Activated B cell treated with CpG ODN at 0.5 μM for 24 hours (primary cell): ENCODE measurements at regions not wholly inside any gene's neighbourhood (a gene's known extent, or its start where the extent isn't known, plus 50 kb on each side); places are given as distances from the start of the nearest gene placed in this dataset.
"Not testable (repeated sequence)": the region's sequence is repeated elsewhere in the genome, so short reads cannot be mapped to it uniquely, and the experiment has no call there.

Experiments used
- ATAC-seq: fragments of 200-7000 bp; cut with Tn5 transposase; one replicate; pipeline ENCODE4 v1.10.0; 2021; ENCODE audit warnings: low read depth, mild to moderate bottlenecking, moderate library complexity
- CTCF ChIA-PET: fragments of 350-600 bp; sonication (Branson Sonifier 250); formaldehyde crosslinking; loops from one replicate; lab custom pipeline; 2021; ENCODE audit warnings: antibody characterized with exemption; lab: Charles Lee
- POLR2A ChIA-PET: fragments of 350-600 bp; sonication (Branson Sonifier 250); formaldehyde crosslinking; loops from one replicate; lab custom pipeline; 2021; ENCODE audit warnings: antibody characterized with exemption; lab: Charles Lee
- DNase-seq: peaks from one replicate; pipeline ENCODE4 v3.0.0; 2022
- H3K27ac Mint-ChIP-seq: one replicate; pipeline ENCODE4 v1.8.0; 2020; ENCODE audit warnings: mixed read lengths
- H3K27me3 Mint-ChIP-seq: one replicate; pipeline ENCODE4 v1.8.0; 2021; ENCODE audit warnings: mixed read lengths
- H3K36me3 Mint-ChIP-seq: one replicate; pipeline ENCODE4 v1.8.0; 2021; ENCODE audit warnings: low read depth, mixed read lengths
- H3K4me1 Mint-ChIP-seq: one replicate; pipeline ENCODE4 v1.8.0; 2021; ENCODE audit warnings: mixed read lengths
- H3K4me3 Mint-ChIP-seq: one replicate; pipeline ENCODE4 v1.8.0; 2020; ENCODE audit warnings: mild to moderate bottlenecking, mixed read lengths
- H3K9me3 Mint-ChIP-seq: one replicate; pipeline ENCODE4 v1.8.0; 2020; ENCODE audit warnings: mixed read lengths
- intact Hi-C: fragments of 100-400 bp; cut with micrococcal nuclease; formaldehyde crosslinking; loops from one replicate; pipeline ENCODE4 v1.15.1; 2024
- TF ChIP-seq, protein P1 (sequence below): fragments of 200-600 bp; IDR thresholded peaks from one replicate; pipeline ENCODE4 v1.8.0; 2022; ENCODE audit warnings: antibody characterized with exemption, mild to moderate bottlenecking

DNA sequence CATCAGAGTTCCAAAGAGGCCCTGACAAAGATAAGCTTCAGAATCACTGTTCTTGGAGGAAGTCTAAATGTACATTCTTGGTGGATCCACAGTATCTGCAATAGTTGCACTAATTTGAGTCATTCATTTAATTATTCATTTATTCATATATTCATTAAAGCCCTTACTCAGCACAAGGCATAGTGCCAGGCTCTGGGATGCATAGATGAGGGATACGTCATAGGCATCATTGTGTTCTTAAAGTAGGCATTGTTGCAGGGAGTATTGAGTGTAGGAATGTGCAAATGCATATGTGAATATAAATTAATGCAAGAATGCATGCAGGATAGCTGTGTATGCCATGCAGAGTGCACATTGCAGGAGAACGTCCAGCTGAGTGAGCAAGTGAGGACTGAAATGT, 100.7 kb downstream of the DRD1 start:
- no peaks in the 10 kb centered on the region for H3K4me1 Mint-ChIP-seq
- no peak for ATAC-seq
- intact Hi-C loops = no loop called here
- H3K27me3 Mint-ChIP-seq = no peaks in the 10 kb centered on the region
- CTCF ChIA-PET = no interaction called here
- H3K36me3 Mint-ChIP-seq = no peaks in the 10 kb centered on the region
- H3K27ac Mint-ChIP-seq = no peak overlapping the region
- H3K9me3 Mint-ChIP-seq = no peaks in the 10 kb centered on the region
- H3K4me3 Mint-ChIP-seq = no peak overlapping the region
- TF ChIP-seq, protein P1, sequence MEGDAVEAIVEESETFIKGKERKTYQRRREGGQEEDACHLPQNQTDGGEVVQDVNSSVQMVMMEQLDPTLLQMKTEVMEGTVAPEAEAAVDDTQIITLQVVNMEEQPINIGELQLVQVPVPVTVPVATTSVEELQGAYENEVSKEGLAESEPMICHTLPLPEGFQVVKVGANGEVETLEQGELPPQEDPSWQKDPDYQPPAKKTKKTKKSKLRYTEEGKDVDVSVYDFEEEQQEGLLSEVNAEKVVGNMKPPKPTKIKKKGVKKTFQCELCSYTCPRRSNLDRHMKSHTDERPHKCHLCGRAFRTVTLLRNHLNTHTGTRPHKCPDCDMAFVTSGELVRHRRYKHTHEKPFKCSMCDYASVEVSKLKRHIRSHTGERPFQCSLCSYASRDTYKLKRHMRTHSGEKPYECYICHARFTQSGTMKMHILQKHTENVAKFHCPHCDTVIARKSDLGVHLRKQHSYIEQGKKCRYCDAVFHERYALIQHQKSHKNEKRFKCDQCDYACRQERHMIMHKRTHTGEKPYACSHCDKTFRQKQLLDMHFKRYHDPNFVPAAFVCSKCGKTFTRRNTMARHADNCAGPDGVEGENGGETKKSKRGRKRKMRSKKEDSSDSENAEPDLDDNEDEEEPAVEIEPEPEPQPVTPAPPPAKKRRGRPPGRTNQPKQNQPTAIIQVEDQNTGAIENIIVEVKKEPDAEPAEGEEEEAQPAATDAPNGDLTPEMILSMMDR = no peak
- no peak for DNase-seq
- POLR2A ChIA-PET = no interaction called here

DNA sequence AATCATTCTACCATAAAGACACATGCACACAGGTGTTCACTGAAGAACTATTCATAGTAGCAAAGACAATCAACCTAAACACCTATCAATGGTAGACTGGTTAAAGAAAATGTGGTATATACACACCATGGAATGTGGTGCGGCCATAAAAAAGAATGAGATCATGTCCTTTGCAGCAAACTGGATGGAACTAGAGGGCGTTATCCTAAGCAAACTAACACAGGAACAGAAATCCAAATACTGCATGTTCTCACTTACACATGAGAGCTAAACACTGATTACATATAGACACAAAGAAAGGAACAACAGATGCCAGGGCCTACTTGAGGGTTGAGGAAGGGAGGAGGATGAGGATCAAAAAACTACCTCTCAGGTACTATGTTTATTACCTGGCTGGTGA, 103.8 kb downstream of the DRD1 start:
- intact Hi-C loops = no loop called here
- no peaks in the 10 kb centered on the region for H3K4me1 Mint-ChIP-seq
- H3K27ac Mint-ChIP-seq = no peak overlapping the region
- POLR2A ChIA-PET = no interaction called here
- H3K27me3 Mint-ChIP-seq = peaks cover 2% of the 10 kb centered on the region
- CTCF ChIA-PET = no interaction called here
- no peak overlapping the region for H3K4me3 Mint-ChIP-seq
- DNase-seq (no peak), ATAC-seq (no peak)
- TF ChIP-seq, protein P1 = no peak
- no peaks in the 10 kb centered on the region for H3K36me3 Mint-ChIP-seq
- no peaks in the 10 kb centered on the region for H3K9me3 Mint-ChIP-seq

DNA sequence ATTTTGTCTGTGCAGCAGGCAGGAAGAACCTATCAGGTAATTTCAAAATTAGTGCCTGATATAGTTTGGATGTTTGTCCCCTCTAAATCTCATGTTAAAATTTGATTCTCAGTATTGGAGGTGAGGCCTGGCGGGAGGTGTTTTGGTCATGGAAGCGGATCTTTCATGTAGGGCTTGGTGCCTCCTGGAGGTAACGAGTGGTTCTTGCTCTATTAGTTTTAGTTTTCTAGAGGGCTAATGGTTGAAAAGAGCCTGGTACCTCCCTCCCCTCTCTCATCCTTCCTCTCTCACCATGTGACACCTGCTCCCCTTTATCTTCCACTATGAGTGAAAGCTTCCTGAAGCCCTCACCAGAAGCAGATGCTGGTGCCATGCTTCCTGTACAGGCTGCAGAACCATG, 106.3 kb downstream of the DRD1 start:
- DNase-seq (no peak), ATAC-seq (no peak)
- peaks cover 2% of the 10 kb centered on the region for H3K9me3 Mint-ChIP-seq
- ChIA-PET CTCF (no interaction called here), POLR2A (no interaction called here)
- TF ChIP-seq, protein P1 = no peak
- H3K4me1 Mint-ChIP-seq = no peaks in the 10 kb centered on the region
- no peaks in the 10 kb centered on the region for H3K36me3 Mint-ChIP-seq
- no peak overlapping the region for H3K4me3 Mint-ChIP-seq
- peaks cover 2% of the 10 kb centered on the region for H3K27me3 Mint-ChIP-seq
- intact Hi-C loops = no loop called here
- no peak overlapping the region for H3K27ac Mint-ChIP-seq

DNA sequence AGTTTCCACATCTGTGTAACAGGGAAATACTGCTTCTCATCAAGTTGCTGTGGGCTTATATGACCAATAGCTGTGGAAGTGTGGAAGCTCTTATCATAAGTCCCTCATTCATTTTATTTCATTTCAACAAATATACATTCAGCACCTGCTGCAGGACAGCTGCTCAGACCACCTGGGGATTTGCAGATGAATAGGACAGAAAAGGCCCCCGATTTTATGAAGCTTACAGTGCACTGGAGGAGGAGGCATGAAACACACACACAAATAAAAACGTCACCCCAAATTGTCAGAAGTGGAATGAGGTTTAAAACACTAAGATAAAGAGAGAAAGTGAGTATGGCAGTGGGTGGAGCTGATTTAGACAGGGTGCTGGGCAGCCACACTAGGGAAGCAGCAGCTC, 107.2 kb downstream of the DRD1 start:
- Mint-ChIP-seq H3K4me3 (no peak overlapping the region), H3K36me3 (no peaks in the 10 kb centered on the region), H3K4me1 (no peaks in the 10 kb centered on the region), H3K27ac (no peak overlapping the region), H3K27me3 (peaks cover 2% of the 10 kb centered on the region), H3K9me3 (peaks cover 2% of the 10 kb centered on the region)
- TF ChIP-seq, protein P1 = no peak
- ChIA-PET POLR2A (no interaction called here), CTCF (no interaction called here)
- intact Hi-C loops = no loop called here
- DNase-seq (no peak), ATAC-seq (no peak)

DNA sequence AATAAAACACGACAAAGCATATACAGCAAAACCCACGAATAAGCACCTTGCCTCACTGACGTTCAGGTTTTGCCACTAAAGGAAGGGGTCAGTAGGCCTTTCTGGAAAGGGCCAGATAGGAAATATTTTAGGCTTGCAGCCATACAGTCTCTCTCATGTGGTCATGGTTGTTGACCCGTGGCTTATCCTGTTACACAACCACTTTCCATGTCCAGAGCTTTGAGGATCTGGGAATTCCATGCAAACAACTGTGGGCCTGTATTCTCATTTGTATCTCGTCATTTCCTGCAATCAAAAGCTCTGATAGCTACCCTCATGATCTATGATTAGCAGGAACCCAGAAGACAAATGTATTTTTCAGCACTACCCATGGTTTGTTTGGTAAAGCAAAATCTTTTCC, 108.3 kb downstream of the DRD1 start:
- DNase-seq (no peak), ATAC-seq (no peak)
- ChIA-PET CTCF (no interaction called here), POLR2A (no interaction called here)
- Mint-ChIP-seq H3K36me3 (no peaks in the 10 kb centered on the region), H3K27me3 (peaks cover 2% of the 10 kb centered on the region), H3K27ac (no peak overlapping the region), H3K9me3 (peaks cover 2% of the 10 kb centered on the region), H3K4me3 (no peak overlapping the region), H3K4me1 (no peaks in the 10 kb centered on the region)
- intact Hi-C loops = no loop called here
- TF ChIP-seq, protein P1 = no peak

DNA sequence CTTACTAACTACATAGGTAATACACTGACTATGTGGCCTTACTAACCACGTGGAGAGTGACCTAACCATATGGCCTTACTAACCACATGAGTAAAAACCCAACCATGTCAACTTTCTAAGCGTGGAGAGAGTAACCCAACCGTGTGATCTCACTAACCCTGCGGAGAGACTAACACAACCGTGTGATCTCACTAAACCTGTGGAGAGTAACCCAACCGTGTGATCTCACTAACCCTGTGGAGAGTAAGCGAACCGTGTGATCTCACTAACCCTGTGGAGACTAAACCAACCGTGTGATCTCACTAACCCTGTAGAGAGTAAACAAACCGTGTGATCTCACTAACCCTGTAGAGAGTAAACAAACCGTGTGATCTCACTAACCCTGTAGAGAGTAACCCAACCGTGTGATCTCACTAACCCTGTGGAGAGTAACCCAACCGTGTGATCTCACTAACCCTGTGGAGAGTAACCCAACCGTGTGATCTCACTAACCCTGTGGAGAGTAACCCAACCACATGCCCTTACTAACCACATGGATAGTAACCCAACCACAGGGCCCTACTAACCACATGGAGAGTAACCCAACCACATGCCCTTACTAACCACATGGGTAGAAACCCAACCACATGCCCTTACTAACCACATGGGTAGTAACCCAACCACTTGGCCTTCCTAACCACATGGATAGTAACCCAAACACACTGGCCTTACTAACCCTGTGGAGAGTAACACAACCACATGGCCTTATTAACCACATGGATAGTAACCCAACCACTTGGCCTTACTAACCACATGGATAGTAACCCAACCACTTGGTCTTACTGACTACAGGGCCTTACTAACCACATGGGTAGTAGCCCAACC, 112.6 kb downstream of the DRD1 start:
- H3K4me1 Mint-ChIP-seq, H3K36me3 Mint-ChIP-seq, H3K27me3 Mint-ChIP-seq, DNase-seq, H3K27ac Mint-ChIP-seq, H3K9me3 Mint-ChIP-seq, POLR2A ChIA-PET, H3K4me3 Mint-ChIP-seq, ATAC-seq, CTCF ChIA-PET, intact Hi-C loops: not testable (repeated sequence)
